GM21381 (cell line): ENCODE measurements at regions not wholly inside any gene's neighbourhood (a gene's known extent, or its start where the extent isn't known, plus 50 kb on each side); places are given as distances from the start of the nearest gene placed in this dataset.
"Not testable (repeated sequence)": the region's sequence is repeated elsewhere in the genome, so short reads cannot be mapped to it uniquely, and the experiment has no call there.

Experiments used
- ATAC-seq: cut with Tn5 transposase; IDR thresholded peaks from one replicate; pipeline ENCODE4 v1.9.1; 2021; ENCODE audit warnings: mild to moderate bottlenecking, moderate library complexity; ENCODE audit not compliant: unreplicated experiment

DNA sequence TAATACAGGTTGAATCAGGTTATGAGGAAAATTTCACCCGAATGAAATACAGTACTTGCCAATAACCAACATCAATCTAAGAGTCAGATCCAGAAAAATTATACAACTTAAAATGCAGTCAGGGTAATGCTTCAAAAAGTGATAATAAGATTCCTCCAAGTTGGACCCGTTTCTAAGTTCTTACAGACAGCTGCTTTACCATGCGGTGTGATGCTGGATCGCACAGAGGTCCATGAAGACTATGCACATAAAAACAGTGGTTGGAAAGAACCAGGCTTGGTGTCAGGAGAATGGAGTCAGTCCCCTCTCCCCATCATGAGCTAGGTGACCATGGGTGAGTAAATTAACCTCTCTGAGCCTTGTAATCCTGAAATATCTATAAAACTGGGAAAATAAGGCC, 261.3 kb downstream of the QDPR start:
- ATAC-seq, result no peak

- no peak for ATAC-seq
These were observed 265.2 kb downstream of the QDPR start for GRCh38 chr4:17246656-17247055.

GRCh38 chr4:17241835-17242234, 270.1 kb downstream of the QDPR start:
- no peak for ATAC-seq

DNA sequence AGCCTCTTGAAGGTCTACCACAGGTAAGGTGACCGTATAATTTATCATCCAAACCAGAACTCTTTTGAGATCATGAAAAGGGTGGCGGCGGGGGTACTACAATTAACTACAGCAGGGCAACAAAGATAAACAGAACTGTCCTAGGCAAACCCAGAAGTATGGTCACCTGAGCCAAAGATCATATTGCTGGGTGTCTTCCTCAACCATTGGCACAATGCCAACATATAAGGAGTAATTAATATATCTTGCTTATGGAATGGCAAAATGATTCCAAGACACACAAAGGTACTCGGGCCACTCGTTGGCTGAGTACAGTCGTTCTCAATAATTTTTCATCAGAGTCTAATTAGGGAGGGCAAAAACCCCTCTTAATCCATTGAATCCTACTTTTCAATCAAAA, 273.3 kb downstream of the QDPR start:
- no peak for ATAC-seq

- no peak for ATAC-seq
These were observed 275.2 kb downstream of the QDPR start for GRCh38 chr4:17236686-17237085.

DNA sequence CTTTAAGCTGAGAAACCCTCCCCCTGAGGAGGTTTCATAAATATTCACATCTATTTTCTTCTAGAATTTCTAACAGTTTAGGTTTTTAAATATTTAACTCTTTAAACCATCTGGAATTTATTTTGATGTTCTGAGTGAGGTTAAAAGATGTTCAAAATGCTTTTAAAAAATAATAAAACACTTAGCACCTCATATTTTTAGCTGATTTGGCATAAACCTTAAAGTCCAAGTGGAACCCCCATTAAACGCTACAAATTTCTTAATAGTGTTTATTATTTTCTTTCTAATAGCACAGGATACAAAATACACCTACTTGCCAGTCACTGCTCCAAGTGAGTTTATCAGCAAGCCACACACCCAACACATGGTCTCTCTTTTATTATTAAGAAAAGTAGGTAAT, 277.2 kb downstream of the QDPR start:
- no peak for ATAC-seq

DNA sequence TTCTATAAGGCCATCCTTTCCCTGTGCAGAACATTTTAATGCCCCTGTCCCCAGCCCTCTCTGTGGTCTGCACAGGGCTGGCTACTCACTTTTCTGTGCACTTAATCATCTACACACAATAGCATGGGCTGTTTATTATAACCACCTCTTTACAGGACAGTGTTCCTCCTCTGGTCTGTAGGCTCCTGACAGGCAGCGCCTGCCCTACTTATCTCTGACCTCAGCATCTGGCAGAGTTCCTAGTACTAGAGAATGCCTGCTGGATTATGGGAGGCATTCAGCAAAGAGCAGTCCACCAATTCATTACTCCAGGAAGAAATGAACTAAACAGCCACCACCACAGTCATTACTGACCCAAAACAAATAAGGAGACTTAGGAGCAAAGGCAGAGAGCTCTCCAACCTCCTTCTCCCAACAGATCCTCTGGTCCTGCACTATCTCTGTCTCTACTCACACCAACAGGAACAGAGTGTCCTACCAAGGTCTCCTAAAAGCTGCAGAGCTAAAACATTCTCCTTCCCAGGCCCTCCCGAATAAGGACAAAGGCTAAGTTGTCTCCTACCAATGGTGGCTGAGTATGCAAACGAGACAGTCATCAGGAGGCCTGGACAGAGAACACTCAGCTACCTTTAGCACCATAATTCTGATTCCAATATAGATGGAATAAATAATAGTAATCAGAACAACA, 279.2 kb downstream of the QDPR start:
- ATAC-seq, result no peak

DNA sequence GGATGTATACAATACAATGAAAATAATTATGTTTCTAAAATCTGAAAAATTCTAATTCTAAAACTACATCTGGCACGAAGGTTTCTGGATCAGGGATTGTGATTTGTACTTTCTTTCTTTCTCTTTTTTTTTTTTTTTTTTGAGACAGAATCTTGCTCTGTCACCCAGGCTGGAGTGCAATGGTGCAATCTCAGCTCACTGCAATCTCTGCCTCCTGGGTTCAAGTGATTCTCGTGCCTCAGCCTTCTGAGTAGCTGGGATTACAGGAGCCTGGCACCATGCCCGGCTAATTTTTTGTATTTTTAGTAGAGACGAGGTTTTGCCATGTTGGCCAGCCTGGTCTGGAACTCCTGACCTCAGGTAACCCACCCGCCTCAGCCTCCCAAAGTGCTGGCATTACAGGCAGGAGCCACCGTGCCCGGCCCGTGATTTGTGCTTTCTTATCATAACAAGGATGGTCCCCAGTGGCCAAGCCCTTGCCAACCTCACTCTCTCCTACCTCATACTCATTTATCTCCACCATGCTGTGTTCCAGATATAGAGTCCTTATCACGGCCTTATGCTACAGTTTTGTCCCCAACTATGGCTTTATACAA, 279.9 kb downstream of the QDPR start:
- ATAC-seq, result not testable (repeated sequence)

DNA sequence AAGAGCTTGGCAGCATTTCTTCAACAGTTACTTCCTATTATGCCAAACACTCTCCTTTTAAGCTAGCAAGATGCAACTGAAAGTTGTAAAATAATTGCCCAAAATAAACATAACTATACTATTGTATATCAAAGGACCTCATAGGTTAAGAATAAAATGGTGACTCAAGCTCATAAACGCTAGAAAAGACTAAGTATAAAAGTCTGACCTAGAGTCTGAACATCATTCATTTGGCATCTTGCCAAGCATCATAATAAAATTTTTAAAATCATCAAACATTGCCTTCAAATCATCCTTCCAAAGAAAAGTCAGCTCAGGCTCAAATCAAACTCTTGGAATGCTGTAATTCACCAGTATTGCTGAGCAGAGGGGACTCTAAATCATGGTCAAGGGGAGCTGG, 281.2 kb downstream of the QDPR start:
- no peak for ATAC-seq

- no peak for ATAC-seq
These were observed 291.1 kb downstream of the QDPR start for GRCh38 chr4:17220816-17221215.

DNA sequence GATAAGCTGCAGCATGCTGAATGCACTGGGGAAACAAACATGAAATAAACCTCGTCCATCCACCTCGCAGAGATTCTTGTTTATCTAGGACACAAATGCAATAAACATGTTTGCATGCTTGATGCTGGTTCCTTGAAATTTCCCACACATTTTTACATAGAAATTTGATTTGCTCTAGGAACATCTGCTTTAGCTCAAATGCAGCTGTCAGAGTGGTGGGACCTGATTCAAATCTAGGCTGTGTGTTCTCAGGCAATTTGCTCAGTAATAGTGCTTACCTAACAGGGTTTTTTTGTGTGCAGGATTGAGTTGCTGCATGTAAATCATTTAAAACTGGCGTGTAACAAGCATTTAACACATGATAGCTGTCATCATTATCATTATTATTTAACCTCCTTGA, 293.1 kb downstream of the QDPR start:
- ATAC-seq, result no peak

DNA sequence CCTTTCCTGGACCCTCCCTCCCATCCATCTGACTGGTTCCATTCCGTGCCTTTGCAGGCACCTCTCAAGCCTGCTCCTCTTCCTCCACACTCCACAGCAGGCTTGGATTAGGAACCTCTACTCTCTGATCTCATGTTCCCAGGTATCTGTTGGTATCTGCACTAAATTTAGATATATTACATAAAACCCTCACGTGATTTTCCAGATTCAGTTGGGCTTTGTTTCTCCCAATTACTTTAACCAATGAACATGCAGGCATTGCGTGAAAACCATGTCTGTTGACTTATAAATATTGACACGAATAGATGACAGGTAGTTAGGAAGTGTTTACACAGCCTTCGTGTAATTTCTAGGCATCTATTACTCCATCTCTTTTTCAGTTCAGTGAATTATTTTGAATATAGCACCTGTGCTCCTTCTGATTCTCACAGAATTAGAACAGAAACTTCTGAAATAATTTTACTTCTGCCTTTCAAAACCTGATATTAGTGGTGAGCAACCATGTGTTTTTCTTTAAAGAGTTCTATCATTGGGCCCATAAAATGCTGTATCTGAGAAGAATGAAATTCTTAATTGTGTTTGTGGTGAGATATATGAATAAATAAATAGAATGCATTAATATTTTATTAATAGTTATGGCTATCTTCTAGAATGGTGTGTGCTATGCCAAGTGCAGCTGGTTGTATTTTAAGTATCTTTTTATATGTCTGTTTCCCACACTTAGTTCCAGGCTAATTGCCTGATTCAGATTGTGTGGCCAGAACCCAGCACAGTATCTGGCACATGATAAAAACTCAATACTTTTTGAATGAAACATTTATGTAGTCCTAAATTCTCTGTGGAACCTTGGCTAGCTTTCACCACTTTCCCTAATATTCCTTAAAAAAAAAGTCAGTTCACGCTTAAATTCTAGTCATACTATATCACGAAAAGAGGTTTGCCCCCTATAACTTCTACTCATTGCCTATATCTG, 304.8 kb downstream of the QDPR start:
- no peak for ATAC-seq

DNA sequence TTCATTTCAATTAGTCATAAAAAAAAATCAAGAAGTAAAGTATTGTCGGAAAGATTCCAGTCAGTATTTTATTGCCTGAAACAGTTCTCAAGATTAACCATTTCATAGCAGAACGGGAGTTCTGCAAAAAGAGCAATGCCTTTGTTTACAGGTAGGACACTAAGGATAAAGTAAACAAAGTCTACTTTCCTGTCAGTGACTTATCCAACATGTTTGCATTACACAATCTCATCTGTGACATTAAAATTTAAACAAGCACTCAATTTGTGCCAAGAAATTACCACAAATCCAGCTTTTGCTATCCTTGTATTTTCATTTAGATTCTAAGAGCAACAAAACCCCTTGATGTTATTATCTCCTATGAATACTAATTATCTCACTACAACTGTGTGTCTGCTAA, 306.5 kb upstream of the LDB2 start:
- ATAC-seq, result no peak

DNA sequence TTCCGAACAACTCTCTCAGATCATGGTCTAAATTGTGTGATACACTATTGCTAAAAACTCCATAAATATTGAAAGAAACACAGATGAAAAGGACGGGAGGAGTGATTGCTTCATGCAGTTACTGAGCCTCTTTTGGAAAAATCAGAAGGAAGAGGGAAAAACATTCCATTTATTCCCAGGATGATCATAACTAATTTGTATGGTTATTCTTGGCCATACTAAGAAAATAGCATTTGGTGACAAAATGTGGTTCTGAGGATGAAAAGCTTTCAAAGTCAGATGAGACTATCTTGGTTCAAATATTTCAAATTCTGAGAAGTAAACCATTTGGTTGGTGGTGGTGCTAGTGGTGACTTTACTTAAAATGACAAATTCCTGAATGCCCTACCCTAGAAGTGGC, 305.4 kb upstream of the LDB2 start:
- ATAC-seq, result no peak

DNA sequence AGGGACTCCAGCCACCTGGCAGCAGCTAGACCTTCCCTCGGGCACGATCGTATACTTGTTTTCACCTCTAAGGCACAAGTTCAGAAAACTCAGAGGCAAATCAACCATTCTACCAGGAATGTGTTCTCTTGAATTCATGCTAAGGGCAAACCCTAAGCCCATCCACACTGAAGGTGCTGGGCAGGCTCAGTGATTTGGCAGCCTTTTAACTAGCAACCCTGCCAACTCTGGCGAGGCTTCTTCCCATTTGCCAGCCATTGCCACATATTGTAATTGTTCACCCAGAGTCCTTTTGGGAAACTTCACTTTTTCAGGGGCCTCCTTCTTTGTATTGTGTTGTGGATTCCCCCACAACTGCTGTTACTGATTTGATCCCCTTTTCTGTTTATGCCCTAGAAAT, 298.6 kb upstream of the LDB2 start:
- no peak for ATAC-seq

GRCh38 chr4:17195461-17196275, 297.2 kb upstream of the LDB2 start:
- ATAC-seq, result no peak

DNA sequence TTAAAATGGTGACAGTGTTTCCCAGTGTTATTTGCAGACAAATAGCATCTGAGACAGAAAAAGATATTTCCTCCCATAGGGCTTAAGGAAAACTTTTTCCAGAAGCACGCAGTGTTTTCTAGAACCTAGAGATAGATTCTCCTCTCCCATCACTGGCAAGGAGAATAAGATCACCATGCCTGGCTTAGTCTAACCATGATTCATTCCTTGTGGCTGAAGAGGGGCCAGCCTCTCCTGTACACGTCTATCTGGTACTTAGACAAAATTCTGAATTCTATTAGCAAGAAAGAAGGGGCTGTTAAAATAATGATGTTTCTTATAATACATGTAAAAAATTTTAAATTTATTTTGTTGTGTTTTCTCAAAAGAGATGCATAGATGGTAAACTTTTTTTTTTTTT, 296.1 kb upstream of the LDB2 start:
- ATAC-seq, result no peak

GRCh38 chr4:17189759-17190158, 291.3 kb upstream of the LDB2 start:
- ATAC-seq, result no peak

- no peak for ATAC-seq
These were observed 290.9 kb upstream of the LDB2 start for GRCh38 chr4:17189401-17189720.

DNA sequence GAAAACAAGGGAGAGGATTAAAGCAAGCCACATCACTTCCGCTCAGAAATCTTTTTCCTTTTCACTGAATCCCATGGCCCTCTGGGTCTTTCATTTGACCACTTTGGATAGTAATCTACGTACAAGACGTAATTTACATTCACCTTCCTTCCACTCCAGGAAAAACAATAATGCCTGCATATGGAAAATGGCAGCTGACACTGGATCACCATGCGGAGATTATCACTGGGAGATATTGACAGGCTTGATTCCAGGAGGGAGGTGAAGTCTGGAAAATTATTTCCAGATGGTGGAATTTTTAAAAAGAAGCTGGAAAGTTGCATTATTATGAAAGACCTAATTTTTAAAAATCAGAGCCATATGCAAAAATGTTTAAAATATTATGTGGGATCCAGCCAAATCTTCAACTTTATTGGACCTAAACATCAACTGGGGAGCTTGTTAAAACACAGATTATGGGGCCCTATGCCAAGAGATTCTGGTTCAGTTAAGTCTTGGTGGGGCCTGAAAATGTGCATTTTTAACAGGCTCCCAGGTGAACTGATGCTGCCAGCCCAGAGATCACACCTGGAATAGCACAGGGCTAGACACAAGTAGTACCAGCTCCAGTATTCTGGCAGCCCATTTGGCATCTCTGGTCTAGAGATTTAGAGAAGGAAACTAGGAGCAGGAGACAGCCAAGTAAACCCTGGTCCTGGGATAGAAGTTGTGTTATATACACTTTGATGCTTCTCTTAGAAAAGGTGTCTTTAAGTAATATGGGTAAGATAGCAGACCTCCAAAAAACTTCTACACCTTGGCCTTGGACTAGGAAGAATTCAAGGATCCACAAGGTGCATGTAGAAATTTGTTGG, 290.3 kb upstream of the LDB2 start:
- ATAC-seq, result no peak
